ENCODE measurements at regions not wholly inside any gene's neighbourhood (a gene's known extent, or its start where the extent isn't known, plus 50 kb on each side); places are given as distances from the start of the nearest gene placed in this dataset.
"Not testable (repeated sequence)": the region's sequence is repeated elsewhere in the genome, so short reads cannot be mapped to it uniquely, and the experiment has no call there.

DNA sequence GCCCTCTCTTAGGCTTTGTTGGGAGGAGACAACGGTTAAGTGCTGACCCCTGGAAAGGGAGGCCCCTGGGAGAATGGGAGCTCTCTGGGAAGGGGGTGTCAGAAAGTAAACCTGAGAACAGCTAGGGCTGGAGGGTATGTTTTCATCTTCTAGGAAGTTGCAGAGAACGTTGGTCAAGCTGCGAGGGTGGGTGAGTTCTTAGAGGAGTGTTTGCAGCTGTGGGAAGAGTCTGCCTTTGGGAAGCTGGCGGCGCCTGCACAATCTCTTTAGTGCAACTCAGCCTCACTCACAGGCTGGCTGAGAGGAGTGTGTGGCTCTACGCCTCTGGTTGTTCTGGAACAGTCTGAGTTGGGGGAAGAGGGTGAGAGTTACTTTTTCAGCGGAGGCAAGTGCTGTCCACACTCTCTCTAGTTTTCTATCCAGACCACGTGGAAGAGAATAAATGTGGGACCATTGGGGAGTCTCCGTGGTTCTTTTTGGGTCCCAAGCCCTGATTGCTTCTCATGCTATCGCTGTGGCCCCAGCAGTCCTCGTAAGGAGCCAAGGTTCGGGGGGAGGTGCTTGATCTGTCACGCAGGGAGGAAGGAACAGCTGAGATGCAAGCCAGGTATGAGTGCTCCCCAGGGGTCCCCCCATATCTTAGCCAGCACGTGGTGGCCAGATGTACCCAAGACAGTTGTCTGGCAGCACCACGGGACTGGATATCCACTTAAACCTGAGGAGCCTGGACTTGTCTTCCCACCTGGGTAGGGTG is 237.2 kb downstream of the BUB3 start:
- WGBS = 70% methylated on average over 15 of the region's 15 CpGs
- Histone ChIP-seq H3K27me3 (no peaks in the 10 kb centered on the region), H3K27ac (replicated peaks in 1 of 4) (no peak overlapping the region), H3K4me1 (no peaks in the 10 kb centered on the region), H3K9me3 (peaks cover 0 to 2% (median 0%) of the 10 kb centered on the region in 4 donors), H3K36me3 (no peaks in the 10 kb centered on the region), H3K4me3 (no peak overlapping the region)
- TF ChIP-seq, protein P1, sequence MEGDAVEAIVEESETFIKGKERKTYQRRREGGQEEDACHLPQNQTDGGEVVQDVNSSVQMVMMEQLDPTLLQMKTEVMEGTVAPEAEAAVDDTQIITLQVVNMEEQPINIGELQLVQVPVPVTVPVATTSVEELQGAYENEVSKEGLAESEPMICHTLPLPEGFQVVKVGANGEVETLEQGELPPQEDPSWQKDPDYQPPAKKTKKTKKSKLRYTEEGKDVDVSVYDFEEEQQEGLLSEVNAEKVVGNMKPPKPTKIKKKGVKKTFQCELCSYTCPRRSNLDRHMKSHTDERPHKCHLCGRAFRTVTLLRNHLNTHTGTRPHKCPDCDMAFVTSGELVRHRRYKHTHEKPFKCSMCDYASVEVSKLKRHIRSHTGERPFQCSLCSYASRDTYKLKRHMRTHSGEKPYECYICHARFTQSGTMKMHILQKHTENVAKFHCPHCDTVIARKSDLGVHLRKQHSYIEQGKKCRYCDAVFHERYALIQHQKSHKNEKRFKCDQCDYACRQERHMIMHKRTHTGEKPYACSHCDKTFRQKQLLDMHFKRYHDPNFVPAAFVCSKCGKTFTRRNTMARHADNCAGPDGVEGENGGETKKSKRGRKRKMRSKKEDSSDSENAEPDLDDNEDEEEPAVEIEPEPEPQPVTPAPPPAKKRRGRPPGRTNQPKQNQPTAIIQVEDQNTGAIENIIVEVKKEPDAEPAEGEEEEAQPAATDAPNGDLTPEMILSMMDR (IDR thresholded peaks at IDR 0.05) = no peak
- no peak for TF ChIP-seq POLR2A (IDR thresholded peaks at IDR 0.05; ENCODE audit: low read depth)
- no peak for TF ChIP-seq EP300 (IDR thresholded peaks at IDR 0.05)
- no peak for TF ChIP-seq POLR2AphosphoS5 (IDR thresholded peaks at IDR 0.05)
- intact Hi-C loops (cut with DNase I) = loop anchor here (5.0 kb wide), 1 partner anchor 154 kb away; no protein-coding TSS in a partner anchor
- no peak for DNase-seq (ENCODE audit: extremely low spot score)

DNA sequence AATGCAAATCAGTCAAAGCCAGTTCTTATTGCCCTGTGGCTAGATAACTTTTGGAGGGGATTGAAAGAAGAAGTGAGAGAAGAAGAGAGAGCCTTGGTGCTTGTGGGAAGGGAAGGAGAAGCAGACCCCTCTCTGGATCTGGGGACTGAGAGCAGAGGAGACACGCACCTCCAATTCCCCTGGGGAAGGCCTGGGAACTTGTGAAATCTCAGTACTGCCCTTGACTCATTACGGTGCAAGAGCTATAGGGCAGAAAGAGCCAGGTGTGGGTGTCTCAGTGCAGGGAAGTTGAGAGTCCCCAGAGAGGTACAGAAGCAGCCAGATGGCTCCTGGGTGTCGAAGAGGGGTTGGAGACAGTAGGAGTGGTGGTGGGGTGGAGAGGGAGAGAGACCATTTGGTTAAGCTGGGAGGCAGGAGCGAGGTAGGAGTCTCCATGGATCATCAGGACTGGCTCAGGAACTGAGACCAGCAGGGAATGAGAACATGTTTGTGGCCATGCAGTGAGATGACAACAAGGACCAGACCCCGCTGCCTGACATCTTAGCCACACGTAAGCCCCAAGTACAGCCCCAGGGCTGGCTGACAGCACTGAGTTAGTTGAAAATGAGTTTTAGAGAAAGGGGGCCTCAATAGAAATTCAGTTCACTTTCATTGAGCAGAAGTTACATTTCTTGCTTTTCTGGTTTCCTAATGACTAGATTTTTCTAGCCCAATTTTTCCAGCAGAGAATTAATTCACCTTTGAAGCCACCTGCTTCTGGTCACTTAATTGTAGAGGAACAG is 238.2 kb downstream of the BUB3 start:
- Histone ChIP-seq H3K4me3 (no peak overlapping the region), H3K4me1 (no peaks in the 10 kb centered on the region), H3K27me3 (no peaks in the 10 kb centered on the region), H3K36me3 (no peaks in the 10 kb centered on the region), H3K27ac (replicated peaks in 1 of 4) (no peak overlapping the region), H3K9me3 (no peaks in the 10 kb centered on the region)
- no peak for TF ChIP-seq EP300 (IDR thresholded peaks at IDR 0.05)
- TF ChIP-seq POLR2AphosphoS5 (IDR thresholded peaks at IDR 0.05) = no peak
- TF ChIP-seq POLR2A (IDR thresholded peaks at IDR 0.05; ENCODE audit: low read depth) = no peak
- TF ChIP-seq, protein P1 (IDR thresholded peaks at IDR 0.05) = no peak
- DNase-seq (ENCODE audit: extremely low spot score) = no peak
- 79% methylated on average over 6 of the region's 6 CpGs for WGBS
- intact Hi-C loops (cut with DNase I) = loop anchor here (5.0 kb wide), 1 partner anchor 155 kb away; no protein-coding TSS in a partner anchor

DNA sequence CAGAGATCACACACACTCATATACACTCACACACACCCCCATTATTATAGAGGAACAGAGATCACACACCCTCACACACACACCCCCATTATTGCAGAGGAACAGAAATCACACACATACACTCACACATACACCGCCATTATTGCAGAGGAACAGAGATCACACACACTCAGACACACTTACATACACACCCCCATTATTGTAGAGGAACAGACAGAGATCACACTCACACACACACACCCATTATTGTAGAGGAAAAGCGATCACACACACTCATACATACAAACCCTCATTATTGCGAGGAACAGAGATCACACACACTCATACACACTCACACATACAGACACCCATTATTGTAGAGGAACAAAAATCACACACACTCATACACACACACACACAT is 239.0 kb downstream of the BUB3 start:
- Histone ChIP-seq H3K27ac (replicated peaks in 1 of 4) (no peak overlapping the region), H3K4me1 (no peaks in the 10 kb centered on the region), H3K4me3 (no peak overlapping the region), H3K27me3 (no peaks in the 10 kb centered on the region), H3K36me3 (no peaks in the 10 kb centered on the region), H3K9me3 (no peaks in the 10 kb centered on the region)
- 93% methylated on average over 3 of the region's 3 CpGs for WGBS
- intact Hi-C loops (cut with DNase I) = loop anchor here (5.0 kb wide), 1 partner anchor 156 kb away; no protein-coding TSS in a partner anchor
- DNase-seq (ENCODE audit: extremely low spot score) = no peak
- TF ChIP-seq POLR2A (IDR thresholded peaks at IDR 0.05; ENCODE audit: low read depth) (no peak), EP300 (IDR thresholded peaks at IDR 0.05) (no peak), POLR2AphosphoS5 (IDR thresholded peaks at IDR 0.05) (no peak)
- TF ChIP-seq, protein P1 (IDR thresholded peaks at IDR 0.05) = no peak

DNA sequence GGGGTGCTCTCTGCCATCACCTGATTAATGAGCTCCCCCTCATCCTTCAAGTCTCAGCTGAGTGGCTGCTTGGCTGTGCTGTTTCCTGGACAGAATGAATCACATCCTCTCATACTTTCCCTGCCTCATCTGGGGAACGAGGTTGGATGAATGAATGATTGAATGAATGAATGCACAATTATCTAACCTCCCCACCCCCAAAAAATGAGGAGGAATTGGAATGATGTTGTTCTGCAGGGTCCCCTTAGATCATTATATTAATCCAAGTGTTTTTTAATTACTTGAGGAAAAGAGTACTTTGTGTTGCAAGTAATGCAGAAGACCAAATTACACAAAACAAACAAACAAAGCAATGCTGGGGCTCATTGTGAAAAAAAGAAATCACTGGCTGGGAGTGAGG is 240.2 kb downstream of the BUB3 start:
- TF ChIP-seq POLR2A (IDR thresholded peaks at IDR 0.05; ENCODE audit: low read depth) (no peak), EP300 (IDR thresholded peaks at IDR 0.05) (no peak), POLR2AphosphoS5 (IDR thresholded peaks at IDR 0.05) (no peak)
- TF ChIP-seq, protein P1 (IDR thresholded peaks at IDR 0.05) = no peak
- H3K36me3 ChIP-seq = no peaks in the 10 kb centered on the region
- DNase-seq (ENCODE audit: extremely low spot score) = no peak
- no peak overlapping the region for H3K27ac ChIP-seq (replicated peaks in 1 of 4)
- H3K27me3 ChIP-seq = no peaks in the 10 kb centered on the region
- no peak overlapping the region for H3K4me3 ChIP-seq
- H3K4me1 ChIP-seq = no peaks in the 10 kb centered on the region
- intact Hi-C loops (cut with DNase I) = loop anchor here (5.0 kb wide), 1 partner anchor 157 kb away; no protein-coding TSS in a partner anchor
- 73% methylated on average over 1 of the region's 1 CpG for WGBS
- H3K9me3 ChIP-seq = no peaks in the 10 kb centered on the region

DNA sequence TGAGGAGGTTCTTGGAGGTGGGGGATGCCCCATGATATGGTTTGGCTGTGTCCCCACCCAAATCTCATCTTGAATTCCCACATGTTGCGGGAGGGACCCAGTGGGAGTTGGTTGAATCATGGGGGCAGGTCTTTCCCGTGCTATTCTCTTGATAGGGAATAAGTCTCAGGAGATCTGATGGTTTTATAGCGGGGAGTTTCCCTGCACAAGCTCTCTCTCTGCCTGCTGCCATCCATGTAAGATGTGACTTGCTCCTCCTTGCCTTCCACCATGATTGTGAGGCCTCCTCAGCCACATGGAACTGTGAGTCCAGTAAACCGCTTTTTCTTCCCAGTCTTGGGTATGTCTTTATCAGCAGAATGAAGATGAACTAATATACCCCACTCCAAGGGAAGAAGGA is 241.0 kb downstream of the BUB3 start:
- H3K9me3 ChIP-seq; DNase-seq (ENCODE audit: extremely low spot score); H3K4me1 ChIP-seq; H3K4me3 ChIP-seq; H3K27me3 ChIP-seq; H3K27ac ChIP-seq (replicated peaks in 1 of 4); intact Hi-C loops (cut with DNase I); H3K36me3 ChIP-seq: not testable (repeated sequence)
- WGBS = 88% methylated on average over 4 of the region's 4 CpGs
